Activated naive CD8-positive, alpha-beta T cell treated with anti-CD3 and anti-CD28 coated beads, Interleukin-2, amount 50 U/mL, for 16 hours (primary cell): ENCODE measurements at regions not wholly inside any gene's neighbourhood (a gene's known extent, or its start where the extent isn't known, plus 50 kb on each side); places are given as distances from the start of the nearest gene placed in this dataset.

Experiments
- DNase-seq: peaks from one replicate; pipeline ENCODE4 v3.0.0-alpha.2; 2020; ENCODE audit warnings: low read depth, low spot score

- no peak for DNase-seq
Measured at GRCh38 chr14:101466456-101467180, 94.7 kb upstream of the DIO3 start.

GRCh38 chr14:101467181-101467926, 93.9 kb upstream of the DIO3 start:
- no peak for DNase-seq

- no peak for DNase-seq
Measured at GRCh38 chr14:101469382-101470247, 91.7 kb upstream of the DIO3 start.

GRCh38 chr14:101470266-101470665, 91.0 kb upstream of the DIO3 start:
- DNase-seq, result no peak

- no peak for DNase-seq
Measured at GRCh38 chr14:101471723-101472517, 89.4 kb upstream of the DIO3 start.

- DNase-seq, result no peak
Measured at GRCh38 chr14:101472518-101472849, 88.8 kb upstream of the DIO3 start.

- no peak for DNase-seq
Measured at GRCh38 chr14:101473045-101473729, 88.1 kb upstream of the DIO3 start.

GRCh38 chr14:101473795-101474562, 87.3 kb upstream of the DIO3 start:
- no peak for DNase-seq

GRCh38 chr14:101474563-101475455, 86.5 kb upstream of the DIO3 start:
- no peak for DNase-seq

GRCh38 chr14:101475456-101476257, 85.6 kb upstream of the DIO3 start:
- DNase-seq, result no peak

- no peak for DNase-seq
Measured at GRCh38 chr14:101476258-101476915, 84.9 kb upstream of the DIO3 start.

GRCh38 chr14:101476916-101477553, 84.3 kb upstream of the DIO3 start:
- DNase-seq, result no peak

- DNase-seq, result no peak
Measured at GRCh38 chr14:101477648-101478047, 83.6 kb upstream of the DIO3 start.

- DNase-seq, result no peak
Measured at GRCh38 chr14:101478096-101478495, 83.2 kb upstream of the DIO3 start.

- no peak for DNase-seq
Measured at GRCh38 chr14:101478796-101479410, 82.4 kb upstream of the DIO3 start.

- DNase-seq, result no peak
Measured at GRCh38 chr14:101480022-101480746, 81.1 kb upstream of the DIO3 start.
